HEK293 (cell line): ENCODE measurements at regions not wholly inside any gene's neighbourhood (a gene's known extent, or its start where the extent isn't known, plus 50 kb on each side); places are given as distances from the start of the nearest gene placed in this dataset.

ENCODE experiments used
- CTCF ChIA-PET: fragments of 350-600 bp; formaldehyde crosslinking; extraction: SDS; loops from one replicate; lab custom pipeline; 2021; ENCODE audit warnings: antibody characterized with exemption; lab: Yijun Ruan, JAX
- POLR2A ChIA-PET: fragments of 300-600 bp; formaldehyde crosslinking; extraction: SDS; loops from one replicate; lab custom pipeline; 2020; ENCODE audit warnings: antibody characterized with exemption, inconsistent platforms; lab: Yijun Ruan, JAX
- H3K27ac ChIP-seq: fragments of 200-500 bp; sonication (Bioruptor generic); 2 replicates; pipeline ENCODE4 v1.5.1; 2014; ENCODE audit warnings: low read depth, low read length, control low read depth, inconsistent platforms; ENCODE audit errors: extremely low read depth
- H3K36me3 ChIP-seq, 2 experiments: fragments of 200-500 bp in 1 of 2; sonication (Bioruptor generic) in 1 of 2; 1 replicate in 1 of 2; 2 replicates in 1 of 2; pipeline ENCODE4 v1.5.1; 2014 to 2017; ENCODE audit warnings: inconsistent platforms in 2 of 2, low read length in 2 of 2; ENCODE audit not compliant: control insufficient read depth in 2 of 2, insufficient read depth in 1 of 2
- H3K4me1 ChIP-seq: fragments of 200-500 bp; sonication (Bioruptor generic); 2 replicates; pipeline ENCODE4 v1.5.1; 2014; ENCODE audit warnings: mild to moderate bottlenecking, low read length, inconsistent platforms; ENCODE audit not compliant: control insufficient read depth, insufficient read depth
- H3K4me3 ChIP-seq: 2 replicates; pipeline ENCODE4 v1.5.1; 2011; ENCODE audit warnings: low read depth, mild to moderate bottlenecking, control low read depth, low read length, moderate library complexity
- H3K9me3 ChIP-seq: fragments of 200-500 bp; sonication (Bioruptor generic); 2 replicates; pipeline ENCODE4 v1.5.1; 2014; ENCODE audit warnings: low read depth, low read length, inconsistent platforms; ENCODE audit not compliant: control insufficient read depth, insufficient read depth
- AEBP2 ChIP-seq: fragments of 450-650 bp; formaldehyde crosslinking; IDR thresholded peaks from 2 replicates; pipeline ENCODE4 v1.5.1; 2016; ENCODE audit warnings: missing biosample characterization, missing genetic modification characterization, borderline replicate concordance
- BCL11B ChIP-seq: fragments of 450-650 bp; formaldehyde crosslinking; IDR thresholded peaks from 2 replicates; pipeline ENCODE4 v1.5.1; 2016; ENCODE audit warnings: low read depth, missing biosample characterization, missing genetic modification characterization
- FEZF1 ChIP-seq: fragments of 450-650 bp; formaldehyde crosslinking; IDR thresholded peaks from 2 replicates; pipeline ENCODE4 v1.5.1; 2016; ENCODE audit warnings: missing biosample characterization, missing genetic modification characterization
- KLF9 ChIP-seq: fragments of 450-650 bp; formaldehyde crosslinking; IDR thresholded peaks from 2 replicates; pipeline ENCODE4 v1.5.1; 2016; ENCODE audit warnings: missing biosample characterization, missing genetic modification characterization, low read depth
- SP3 ChIP-seq: fragments of 450-650 bp; formaldehyde crosslinking; IDR thresholded peaks from 2 replicates; pipeline ENCODE4 v1.5.1; 2016; ENCODE audit warnings: missing biosample characterization, missing genetic modification characterization
- WT1 ChIP-seq: fragments of 450-650 bp; formaldehyde crosslinking; IDR thresholded peaks from 2 replicates; pipeline ENCODE4 v1.5.1; 2016; ENCODE audit warnings: missing biosample characterization, missing genetic modification characterization
- ZBTB1 ChIP-seq: fragments of 450-650 bp; formaldehyde crosslinking; IDR thresholded peaks from 2 replicates; pipeline ENCODE4 v1.5.1; 2016; ENCODE audit warnings: missing biosample characterization, missing genetic modification characterization
- ZNF148 ChIP-seq: fragments of 450-650 bp; formaldehyde crosslinking; IDR thresholded peaks from 2 replicates; pipeline ENCODE4 v1.5.0; 2017; ENCODE audit warnings: missing biosample characterization, missing genetic modification characterization, borderline replicate concordance
- ZNF157 ChIP-seq: fragments of 450-650 bp; formaldehyde crosslinking; IDR thresholded peaks from 2 replicates; pipeline ENCODE4 v1.5.1; 2016; ENCODE audit warnings: missing biosample characterization, missing genetic modification characterization
- ZNF16 ChIP-seq: fragments of 450-650 bp; formaldehyde crosslinking; IDR thresholded peaks from 2 replicates; pipeline ENCODE4 v1.5.1; 2016; ENCODE audit warnings: low read depth, missing biosample characterization, missing genetic modification characterization
- ZNF449 ChIP-seq: fragments of 450-650 bp; formaldehyde crosslinking; IDR thresholded peaks from 2 replicates; pipeline ENCODE4 v1.5.1; 2017; ENCODE audit warnings: missing biosample characterization, mild to moderate bottlenecking, missing genetic modification characterization, moderate library complexity
- ZNF692 ChIP-seq: fragments of 450-650 bp; formaldehyde crosslinking; IDR thresholded peaks from 2 replicates; pipeline ENCODE4 v1.5.1; 2016; ENCODE audit warnings: missing biosample characterization, missing genetic modification characterization
- ZNF76 ChIP-seq: fragments of 450-650 bp; formaldehyde crosslinking; IDR thresholded peaks from 2 replicates; pipeline ENCODE4; 2016; ENCODE audit warnings: low read depth, missing biosample characterization, missing genetic modification characterization, borderline replicate concordance
- TF ChIP-seq, protein P1 (sequence below): fragments of 450-650 bp; formaldehyde crosslinking; IDR thresholded peaks from 2 replicates; pipeline ENCODE4 v1.5.1; 2017; ENCODE audit warnings: missing biosample characterization, missing genetic modification characterization
- TF ChIP-seq, protein P2 (sequence below): fragments of 450-650 bp; formaldehyde crosslinking; IDR thresholded peaks from 2 replicates; pipeline ENCODE4 v1.5.1; 2016; ENCODE audit warnings: missing biosample characterization, missing genetic modification characterization

DNA sequence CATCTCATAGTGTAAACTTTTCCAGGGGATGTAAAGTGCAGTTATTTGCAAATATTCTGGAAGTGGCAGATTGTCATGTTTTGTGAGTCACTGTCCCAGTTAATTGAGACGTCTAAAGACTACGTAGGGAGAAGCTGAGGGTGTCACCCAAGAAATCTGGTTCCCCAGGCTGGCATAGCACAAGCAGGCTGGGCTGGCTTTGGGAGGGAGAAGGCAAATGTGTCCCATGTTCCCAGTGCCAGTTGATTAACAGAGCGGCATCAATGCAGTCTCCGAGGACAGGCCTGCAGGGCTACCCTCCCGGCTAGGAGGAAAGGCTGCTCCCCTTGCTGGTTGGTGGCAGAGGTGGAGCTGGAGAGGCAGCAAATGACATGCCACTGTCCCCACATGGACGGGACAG lies 388.3 kb upstream of the MKI67 start:
- Histone ChIP-seq H3K27ac (no peak overlapping the region), H3K4me3 (no peak overlapping the region), H3K9me3 (no peaks in the 10 kb centered on the region), H3K4me1 (no peaks in the 10 kb centered on the region), H3K36me3 (no peaks in the 10 kb centered on the region)
- ChIA-PET CTCF (interaction anchor here (0.7 kb wide), 1 partner anchor 120 kb away, joined by 3 read pairs; no protein-coding TSS in a partner anchor), POLR2A (no interaction called here)
- TF ChIP-seq FEZF1 (no peak), ZNF76 (no peak)

GRCh38 chr10:128516180-128516579 lies 390.0 kb upstream of the MKI67 start:
- ChIA-PET POLR2A (no interaction called here), CTCF (interaction anchor here (0.9 kb wide), 1 partner anchor 219 kb away, joined by 3 read pairs; no protein-coding TSS in a partner anchor)
- Histone ChIP-seq H3K9me3 (no peaks in the 10 kb centered on the region), H3K4me1 (no peaks in the 10 kb centered on the region), H3K36me3 (no peaks in the 10 kb centered on the region), H3K27ac (no peak overlapping the region), H3K4me3 (no peak overlapping the region)
- TF ChIP-seq ZNF157, result no peak
- TF ChIP-seq BCL11B (tag by site-specific recombination), result no peak
- no peak for TF ChIP-seq ZNF449 (tag by site-specific recombination)
- no peak for TF ChIP-seq ZNF76
- no peak for TF ChIP-seq ZNF16 (tag by site-specific recombination)
- no peak for TF ChIP-seq ZNF148 (tag by site-specific recombination)
- no peak for TF ChIP-seq WT1
- TF ChIP-seq AEBP2 (tag by site-specific recombination), result no peak
- TF ChIP-seq SP3, result no peak
- no peak for TF ChIP-seq ZBTB1 (tag by site-specific recombination)
- TF ChIP-seq KLF9 (tag by site-specific recombination), result no peak
- TF ChIP-seq, protein P1, sequence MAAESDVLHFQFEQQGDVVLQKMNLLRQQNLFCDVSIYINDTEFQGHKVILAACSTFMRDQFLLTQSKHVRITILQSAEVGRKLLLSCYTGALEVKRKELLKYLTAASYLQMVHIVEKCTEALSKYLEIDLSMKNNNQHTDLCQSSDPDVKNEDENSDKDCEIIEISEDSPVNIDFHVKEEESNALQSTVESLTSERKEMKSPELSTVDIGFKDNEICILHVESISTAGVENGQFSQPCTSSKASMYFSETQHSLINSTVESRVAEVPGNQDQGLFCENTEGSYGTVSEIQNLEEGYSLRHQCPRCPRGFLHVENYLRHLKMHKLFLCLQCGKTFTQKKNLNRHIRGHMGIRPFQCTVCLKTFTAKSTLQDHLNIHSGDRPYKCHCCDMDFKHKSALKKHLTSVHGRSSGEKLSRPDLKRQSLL, result no peak

GRCh38 chr10:128517167-128517566 lies 390.9 kb upstream of the MKI67 start:
- H3K36me3 ChIP-seq, result no peaks in the 10 kb centered on the region
- no peak overlapping the region for H3K27ac ChIP-seq
- no peaks in the 10 kb centered on the region for H3K4me1 ChIP-seq
- CTCF ChIA-PET, result interaction anchor here (0.9 kb wide), 1 partner anchor 13 kb away, joined by 4 read pairs; no protein-coding TSS in a partner anchor
- TF ChIP-seq ZNF692, result no peak
- TF ChIP-seq, protein P2, sequence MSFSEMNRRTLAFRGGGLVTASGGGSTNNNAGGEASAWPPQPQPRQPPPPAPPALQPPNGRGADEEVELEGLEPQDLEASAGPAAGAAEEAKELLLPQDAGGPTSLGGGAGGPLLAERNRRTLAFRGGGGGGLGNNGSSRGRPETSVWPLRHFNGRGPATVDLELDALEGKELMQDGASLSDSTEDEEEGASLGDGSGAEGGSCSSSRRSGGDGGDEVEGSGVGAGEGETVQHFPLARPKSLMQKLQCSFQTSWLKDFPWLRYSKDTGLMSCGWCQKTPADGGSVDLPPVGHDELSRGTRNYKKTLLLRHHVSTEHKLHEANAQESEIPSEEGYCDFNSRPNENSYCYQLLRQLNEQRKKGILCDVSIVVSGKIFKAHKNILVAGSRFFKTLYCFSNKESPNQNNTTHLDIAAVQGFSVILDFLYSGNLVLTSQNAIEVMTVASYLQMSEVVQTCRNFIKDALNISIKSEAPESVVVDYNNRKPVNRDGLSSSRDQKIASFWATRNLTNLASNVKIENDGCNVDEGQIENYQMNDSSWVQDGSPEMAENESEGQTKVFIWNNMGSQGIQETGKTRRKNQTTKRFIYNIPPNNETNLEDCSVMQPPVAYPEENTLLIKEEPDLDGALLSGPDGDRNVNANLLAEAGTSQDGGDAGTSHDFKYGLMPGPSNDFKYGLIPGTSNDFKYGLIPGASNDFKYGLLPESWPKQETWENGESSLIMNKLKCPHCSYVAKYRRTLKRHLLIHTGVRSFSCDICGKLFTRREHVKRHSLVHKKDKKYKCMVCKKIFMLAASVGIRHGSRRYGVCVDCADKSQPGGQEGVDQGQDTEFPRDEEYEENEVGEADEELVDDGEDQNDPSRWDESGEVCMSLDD (tag by site-specific recombination), result no peak
- POLR2A ChIA-PET, result no interaction called here
- no peaks in the 10 kb centered on the region for H3K9me3 ChIP-seq
- H3K4me3 ChIP-seq, result no peak overlapping the region
